ENCODE measurements at regions not wholly inside any gene's neighbourhood (a gene's known extent, or its start where the extent isn't known, plus 50 kb on each side); places are given as distances from the start of the nearest gene placed in this dataset.

- Histone ChIP-seq H2AFZ (ENCODE audit: control insufficient read depth, low read depth, low read length) (no peak overlapping the region), H3K9ac (ENCODE audit: control insufficient read depth, insufficient read depth, low read length) (no peak overlapping the region), H3K4me2 (ENCODE audit: control insufficient read depth, insufficient read depth) (no peak overlapping the region), H3K9me3 (replicated peaks; ENCODE audit: control insufficient read depth, insufficient read depth, low read length) (no peaks in the 10 kb centered on the region), H3K27ac (ENCODE audit: control insufficient read depth, insufficient read depth) (no peak overlapping the region), H3K36me3 (ENCODE audit: control insufficient read depth in 2 of 2, insufficient read depth in 2 of 2, low read length in 1 of 2) (no peaks in the 10 kb centered on the region), H3K4me1 (ENCODE audit: control insufficient read depth, insufficient read depth, low read length) (no peaks in the 10 kb centered on the region), H3K79me2 (ENCODE audit: control insufficient read depth, insufficient read depth, low read length) (no peaks in the 10 kb centered on the region), H3K27me3 (replicated peaks in 1 of 2; ENCODE audit: control insufficient read depth in 2 of 2, insufficient read depth in 2 of 2, low read length in 1 of 2) (no peaks in the 10 kb centered on the region), H4K20me1 (ENCODE audit: control insufficient read depth, insufficient read depth) (no peaks in the 10 kb centered on the region), H3K4me3 (no peak overlapping the region)
- whole genome bisulfite sequencing (ENCODE audit: insufficient coverage, insufficient replicate concordance, low lambda C conversion rate, missing lambda C conversion rate), result 13% methylated on average over 3 of the region's 3 CpGs
- in situ Hi-C loops (cut with MboI) (no loop called here), intact Hi-C loops (cut with micrococcal nuclease; ENCODE audit: unreplicated experiment) (no loop called here)
- BruUV-seq (replicated peaks), result no TSS peak
- no peak for FAIRE-seq
- TF ChIP-seq SP1 (IDR thresholded peaks at IDR 0.05; ENCODE audit: low read depth, low read length) (no peak), SIN3A (IDR thresholded peaks at IDR 0.05; ENCODE audit: low read depth, low read length) (no peak), ZNF207 (IDR thresholded peaks at IDR 0.05; ENCODE audit: borderline replicate concordance) (no peak), CUX1 (IDR thresholded peaks at IDR 0.05; ENCODE audit: insufficient replicate concordance, low read depth, low read length) (no peak), MLLT1 (IDR thresholded peaks at IDR 0.05) (no peak), CEBPB (IDR thresholded peaks at IDR 0.05; ENCODE audit: borderline replicate concordance in 1 of 2, low read depth in 2 of 2, low read length in 2 of 2) (no peak), LARP7 (IDR thresholded peaks at IDR 0.05) (no peak), SUPT20H (IDR thresholded peaks at IDR 0.05; ENCODE audit: borderline replicate concordance, control insufficient read depth, low read depth, low read length) (no peak), E2F4 (IDR thresholded peaks at IDR 0.05; ENCODE audit: low read depth, low read length) (no peak), SRF (IDR thresholded peaks at IDR 0.05; ENCODE audit: low read depth in 2 of 2, low read length in 2 of 2) (no peak), CHD2 (IDR thresholded peaks at IDR 0.05; ENCODE audit: borderline replicate concordance, low read depth, low read length) (no peak), SREBF2 (IDR thresholded peaks at IDR 0.05; ENCODE audit: low read length) (no peak), SMAD5 (IDR thresholded peaks at IDR 0.05; ENCODE audit: low read depth) (no peak), JUND (IDR thresholded peaks at IDR 0.05; ENCODE audit: low read depth, low read length) (no peak)
- ChIA-PET CTCF (interaction anchor here (1.4 kb wide), 1 partner anchor 12 kb away, joined by 3 read pairs; no protein-coding TSS in a partner anchor), POLR2A (no interaction called here), SMC1A (ENCODE audit: uncharacterized antibody, unreplicated experiment) (interaction anchor here (0.6 kb wide), 1 partner anchor 191 kb away, joined by 3 read pairs; no protein-coding TSS in a partner anchor), RAD21 (ENCODE audit: unreplicated experiment) (no interaction called here)
- DNase-seq (ENCODE audit: low read depth, low spot score), result no peak
- no peak for ATAC-seq
These were observed 352.6 kb upstream of the NEGR1 start for GRCh38 chr1:72634946-72635345.
